ENCODE measurements at regions not wholly inside any gene's neighbourhood (a gene's known extent, or its start where the extent isn't known, plus 50 kb on each side); places are given as distances from the start of the nearest gene placed in this dataset.
"Not testable (repeated sequence)": the region's sequence is repeated elsewhere in the genome, so short reads cannot be mapped to it uniquely, and the experiment has no call there.

DNA sequence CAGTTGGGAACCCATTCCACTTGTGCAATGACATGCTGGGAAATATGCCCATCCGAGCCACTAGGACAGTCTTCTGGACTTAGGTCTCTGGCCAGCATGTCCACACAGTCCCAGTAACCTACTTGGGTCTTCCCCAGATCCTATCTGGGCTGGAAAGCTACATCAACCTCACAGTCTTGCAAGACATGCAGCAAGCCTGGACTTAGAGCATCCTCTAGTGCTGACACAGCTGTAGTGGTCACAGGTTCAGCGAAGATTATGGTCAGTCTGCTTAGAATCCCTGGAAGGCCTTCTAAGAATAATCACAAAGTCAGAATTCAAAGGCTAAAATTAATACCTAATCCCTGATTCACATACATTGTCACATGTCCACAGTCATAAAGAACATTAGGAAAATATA, 842.7 kb downstream of the STPG2 start:
- DNase-seq: no peak

DNA sequence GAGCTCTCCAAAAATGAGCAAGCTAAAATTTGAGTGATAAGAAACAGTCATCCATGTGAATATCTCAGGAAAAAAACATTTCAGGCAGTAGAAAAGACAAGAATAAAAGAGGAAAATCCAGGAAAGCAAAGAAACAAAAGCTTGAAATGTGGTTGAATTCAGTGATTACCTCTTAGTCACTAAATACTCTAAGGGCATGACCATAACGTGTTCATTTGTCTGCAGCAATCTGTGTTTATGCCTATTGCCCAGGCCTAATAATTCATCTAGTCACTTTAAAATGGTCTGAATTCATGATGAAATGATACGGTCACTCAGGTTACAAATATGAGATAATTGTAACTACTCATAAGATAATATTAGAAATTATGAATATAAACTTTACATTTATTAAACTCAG, 837.9 kb downstream of the STPG2 start:
- DNase-seq: no peak

DNA sequence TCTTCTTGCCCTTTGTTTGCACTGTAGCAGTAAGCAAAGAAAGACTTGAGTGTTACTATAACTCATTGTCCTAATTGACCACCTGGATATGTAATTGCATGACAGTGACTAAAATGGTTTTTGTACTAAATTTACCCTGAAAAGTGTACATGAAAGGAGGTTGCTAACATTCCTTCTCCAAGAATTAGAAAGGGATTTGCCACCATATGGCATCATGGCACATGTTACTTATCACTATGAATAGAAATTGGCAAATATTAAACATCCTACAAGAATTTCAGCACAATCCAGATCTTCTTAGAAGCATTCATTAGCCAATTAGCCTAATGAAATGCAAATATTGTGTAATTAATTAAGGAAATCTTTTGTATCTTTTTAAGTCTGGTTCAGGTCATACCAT, 834.2 kb downstream of the STPG2 start:
- no peak for DNase-seq

DNA sequence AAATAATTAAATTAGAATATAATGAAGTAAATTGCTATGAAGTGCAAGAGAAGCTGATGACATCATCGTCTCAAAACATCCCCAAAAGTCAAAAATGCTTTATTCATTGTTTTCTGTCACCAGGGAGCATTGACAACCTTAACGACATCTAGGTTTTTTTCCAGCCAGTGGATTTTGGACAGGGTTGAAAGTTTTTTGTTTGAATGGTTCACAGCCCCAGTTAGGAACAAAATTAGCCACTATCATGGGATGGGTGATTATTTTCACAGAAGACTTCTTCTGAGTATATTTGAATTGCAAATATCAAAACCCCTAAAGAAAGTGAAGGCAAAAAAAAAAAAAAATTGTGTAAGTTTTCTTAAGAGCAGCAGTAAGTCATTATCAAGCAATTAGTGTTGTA, 826.1 kb downstream of the STPG2 start:
- DNase-seq: no peak

DNA sequence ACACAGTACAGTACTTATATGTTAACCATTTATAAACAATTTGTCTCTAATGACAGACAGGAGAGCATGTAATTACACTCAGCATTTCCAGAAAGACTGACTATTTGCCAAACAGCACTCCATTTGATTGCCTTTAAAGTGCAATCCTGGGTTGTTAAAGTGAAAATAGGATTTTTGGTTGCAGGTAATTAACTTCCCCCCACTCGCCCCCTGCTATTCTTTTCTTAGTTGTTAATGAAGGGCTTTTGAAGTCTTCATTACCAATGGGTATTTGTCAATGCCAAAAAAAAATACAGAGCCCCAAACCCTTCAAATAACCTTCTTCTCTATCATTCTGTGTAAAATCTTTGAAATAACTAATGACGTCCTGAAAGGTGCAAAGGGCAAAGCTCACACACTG, 825.6 kb downstream of the STPG2 start:
- no peak for DNase-seq

DNA sequence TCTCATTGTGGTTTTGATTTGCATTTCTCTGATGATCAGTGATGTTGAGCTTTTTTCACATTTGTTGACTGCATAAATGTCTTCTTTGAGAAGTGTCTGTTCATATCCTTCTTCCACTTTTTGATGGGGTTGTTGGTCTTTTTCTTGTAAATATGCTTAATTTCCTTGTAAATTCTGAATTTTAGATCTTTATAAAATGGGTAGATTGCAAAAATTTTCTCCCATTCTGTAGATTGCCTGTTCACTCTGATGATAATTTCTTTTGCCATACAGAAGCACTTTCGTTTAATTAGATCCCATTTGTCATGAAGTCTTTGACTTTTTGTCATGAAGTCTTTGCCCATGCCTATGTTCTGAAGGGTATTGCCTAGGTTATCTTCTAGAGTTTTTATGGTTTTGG, 817.5 kb downstream of the STPG2 start:
- not testable (repeated sequence) for DNase-seq

DNA sequence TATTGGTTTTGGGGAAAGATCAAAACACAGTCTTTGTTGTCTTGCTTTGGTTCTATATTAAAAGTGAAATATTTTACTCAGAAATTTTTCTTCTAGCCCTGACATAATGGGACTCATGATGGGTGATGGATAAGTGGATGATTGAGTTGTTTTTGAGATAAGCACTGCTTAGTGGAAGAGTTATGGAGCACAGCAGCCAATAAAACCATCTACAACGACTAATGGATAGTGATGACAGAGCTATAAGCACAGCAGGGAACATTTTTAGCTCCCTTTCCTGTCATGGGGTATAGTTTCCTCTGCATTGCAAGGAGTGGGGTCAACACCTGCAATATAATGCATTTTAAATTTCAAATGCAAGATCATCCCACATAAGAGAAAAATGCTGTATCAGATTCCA, 812.4 kb downstream of the STPG2 start:
- no peak for DNase-seq

DNA sequence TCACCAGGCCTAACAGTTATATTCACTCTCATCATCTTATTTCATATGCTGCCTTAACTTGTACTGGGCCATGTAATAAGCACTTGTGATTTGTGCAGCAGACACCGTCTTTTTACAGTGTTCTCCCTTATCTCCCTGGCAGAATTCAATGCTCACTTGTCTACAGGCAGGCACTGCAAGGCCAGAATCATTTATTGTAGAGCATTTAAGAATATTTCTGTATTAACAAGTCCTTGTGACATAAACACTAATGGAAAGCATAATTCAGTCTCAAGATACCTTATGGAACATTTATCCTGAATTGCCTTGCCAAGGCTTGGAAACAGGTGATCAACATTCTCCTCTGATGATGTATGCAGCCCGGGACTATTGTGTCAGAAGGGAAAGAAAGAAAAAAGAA, 808.9 kb downstream of the STPG2 start:
- no peak for DNase-seq

DNA sequence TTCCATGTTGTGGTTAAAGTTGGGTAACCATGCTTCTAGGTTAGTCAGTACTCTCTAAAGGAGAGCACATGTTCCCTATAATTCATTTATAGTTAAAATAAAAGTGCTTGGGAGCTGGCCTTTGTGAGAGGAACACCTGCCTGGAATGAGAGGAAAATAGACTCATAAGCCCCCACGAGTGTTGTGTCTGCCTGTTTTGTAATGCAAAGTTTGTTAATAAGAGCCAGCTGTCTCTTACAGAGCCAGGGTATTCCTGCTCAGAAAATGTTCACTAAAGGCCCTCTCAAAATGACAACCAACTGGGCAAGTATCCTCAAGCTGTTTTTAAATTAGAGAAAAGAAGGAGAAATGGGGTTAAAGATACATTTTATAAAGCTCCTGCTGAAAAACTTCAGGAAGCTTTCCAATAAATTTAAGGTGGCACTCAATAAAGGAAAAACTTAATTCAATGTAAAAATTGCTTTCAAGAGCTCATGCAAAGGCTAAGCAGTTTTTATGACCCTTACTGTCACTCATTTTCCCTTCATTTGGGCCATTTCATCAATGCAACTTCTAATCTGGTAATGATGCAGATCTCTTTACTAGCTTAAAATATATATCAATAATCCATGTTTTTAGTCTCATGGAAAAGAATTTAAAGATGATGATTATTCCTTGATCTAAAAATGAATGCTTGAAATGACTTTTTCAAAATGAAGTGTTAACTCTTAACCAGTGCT, 793.6 kb downstream of the STPG2 start:
- DNase-seq: no peak

DNA sequence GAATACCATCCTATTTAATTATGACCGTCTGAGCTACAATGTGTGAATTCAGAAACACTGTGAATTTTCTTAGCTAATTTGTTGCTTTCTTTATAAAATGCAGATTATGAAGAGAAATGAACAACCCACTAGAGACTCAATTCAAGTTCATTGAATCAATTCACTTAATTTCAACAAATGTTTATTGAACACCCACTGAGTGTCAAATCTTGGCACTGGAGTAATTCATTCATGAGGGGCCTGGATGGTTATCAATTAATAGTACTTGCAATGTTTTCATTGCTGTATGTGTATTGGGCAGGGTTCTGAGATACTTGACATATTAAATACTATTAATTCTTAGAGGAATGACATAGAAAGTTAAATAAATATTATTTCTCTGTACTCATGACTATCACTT, 789.4 kb downstream of the STPG2 start:
- DNase-seq: no peak

DNA sequence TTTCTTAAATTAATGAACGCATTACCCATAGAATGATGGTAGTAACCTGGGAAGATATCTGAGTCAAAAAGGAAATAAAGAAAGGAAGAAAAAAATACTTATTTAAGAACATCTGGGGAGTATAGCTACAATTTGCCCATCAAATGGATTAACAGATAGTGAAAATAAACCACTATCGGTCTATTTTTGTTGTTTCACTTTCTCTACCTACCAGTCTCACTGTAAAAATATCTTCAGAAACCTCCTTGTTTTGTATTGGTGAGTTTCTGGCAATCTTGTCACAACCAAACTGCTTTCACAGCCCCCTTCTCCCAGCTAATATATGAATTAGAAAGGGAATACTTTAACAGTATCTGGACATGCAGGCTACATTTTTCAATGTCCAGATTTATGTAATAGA, 783.5 kb downstream of the STPG2 start:
- no peak for DNase-seq

DNA sequence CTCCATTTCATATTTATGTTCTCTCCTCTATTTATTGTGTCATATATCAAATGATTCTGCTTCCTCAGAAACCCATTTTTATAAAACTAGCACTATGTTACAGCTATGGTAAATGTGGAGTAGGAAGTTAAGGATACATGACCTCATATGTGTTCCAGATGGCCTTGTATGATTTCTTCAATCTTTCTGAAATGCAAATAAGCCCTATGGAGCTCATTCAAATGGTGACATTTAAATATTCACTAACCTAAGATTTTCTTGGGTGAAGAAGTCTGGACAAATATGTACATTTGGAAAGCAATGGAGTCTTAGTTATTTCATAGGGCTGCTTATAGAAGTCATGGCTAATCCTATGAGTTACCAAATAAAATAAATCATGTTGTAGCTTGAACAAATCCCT, 782.5 kb downstream of the STPG2 start:
- no peak for DNase-seq

DNA sequence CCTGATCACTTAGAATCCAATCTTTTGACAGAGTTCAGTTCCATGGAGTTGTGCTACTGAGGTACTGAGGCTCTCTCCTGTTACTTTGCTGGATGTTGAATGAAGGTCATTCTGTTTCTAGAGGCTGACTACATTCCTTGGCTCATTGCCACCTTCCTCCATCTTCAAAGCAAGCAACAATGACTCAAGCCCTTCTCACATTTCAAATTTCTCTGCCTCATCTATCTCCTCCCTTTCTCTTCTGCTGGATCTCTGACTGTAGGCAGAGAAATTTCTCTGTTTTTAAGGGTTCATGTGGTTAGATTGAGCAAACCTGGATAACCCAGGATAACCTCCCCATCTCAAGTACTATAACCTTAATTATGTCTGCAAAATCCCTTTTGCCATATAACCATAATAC, 775.4 kb downstream of the STPG2 start:
- no peak for DNase-seq

DNA sequence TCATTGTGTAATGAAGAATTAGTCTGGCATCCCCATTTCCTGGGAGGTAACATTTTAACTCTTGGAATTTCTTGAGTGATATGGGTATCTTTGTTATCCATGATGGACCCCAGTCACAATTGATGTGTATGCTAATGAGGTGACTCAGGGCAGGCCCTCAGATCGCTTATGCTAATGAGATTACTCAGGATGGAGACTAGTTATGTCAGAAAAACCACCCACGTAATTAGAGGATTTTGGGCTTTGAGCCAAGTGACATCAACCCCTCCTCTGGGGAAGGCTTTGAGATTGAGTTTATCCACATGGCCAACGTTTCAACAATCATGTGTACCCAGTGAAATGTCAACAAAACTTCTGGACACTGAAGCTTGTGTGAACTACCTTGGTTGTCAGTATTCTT, 772.7 kb downstream of the STPG2 start:
- no peak for DNase-seq

DNA sequence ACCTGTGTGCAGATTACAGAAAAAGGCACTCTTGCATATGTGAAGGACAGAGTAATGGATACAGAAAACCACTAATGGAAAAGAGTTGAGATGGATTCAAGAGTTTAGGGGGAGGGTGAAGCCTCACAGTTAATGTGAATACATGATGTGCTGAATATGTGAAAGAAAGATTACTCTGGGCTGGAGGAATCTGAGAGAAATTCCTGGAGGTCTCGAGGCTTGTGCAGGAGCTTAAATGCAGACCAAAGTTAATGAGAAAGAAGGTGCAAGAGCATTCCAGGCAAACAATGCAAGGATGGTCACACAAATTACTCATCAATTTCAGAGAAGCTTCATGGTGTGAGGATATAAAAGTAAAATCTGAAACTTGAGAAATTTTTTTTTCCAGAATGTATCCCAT, 768.8 kb downstream of the STPG2 start:
- no peak for DNase-seq

DNA sequence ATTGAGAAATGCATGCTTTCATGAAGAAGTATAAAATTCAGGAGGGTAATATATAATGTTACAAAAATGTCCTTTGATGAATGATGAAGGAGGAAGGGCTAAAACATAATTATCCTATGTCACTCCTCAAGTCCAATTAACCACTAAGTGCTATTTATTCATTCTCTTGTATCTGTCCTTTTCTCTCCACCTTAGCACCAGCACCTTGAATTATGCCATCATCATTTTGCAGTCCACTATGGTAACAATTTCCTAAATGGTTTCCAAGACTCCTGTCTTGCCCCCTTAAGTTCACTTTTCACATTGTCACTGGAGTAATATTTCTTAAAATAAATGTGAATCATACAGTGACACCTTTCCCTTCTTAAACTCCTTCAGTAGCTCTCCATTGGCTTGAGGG, 756.3 kb downstream of the STPG2 start:
- no peak for DNase-seq

DNA sequence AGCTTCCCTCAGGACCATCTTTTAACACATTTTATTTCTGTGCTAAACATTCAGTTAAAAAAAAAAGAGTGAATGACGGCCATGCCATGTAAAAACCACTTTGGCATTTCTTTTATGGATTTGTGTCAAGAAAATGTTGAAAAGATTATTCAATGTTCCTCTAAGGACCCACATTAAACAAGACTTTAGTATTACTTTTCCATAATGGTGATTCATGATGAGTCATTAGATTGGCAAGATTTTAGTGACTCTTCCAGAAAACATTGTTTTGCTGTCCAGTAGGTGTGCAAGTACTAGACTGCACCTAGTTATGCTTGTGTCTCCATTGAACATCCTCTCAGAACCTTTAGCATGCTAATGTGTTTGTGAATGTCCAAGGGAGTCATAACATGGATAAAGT, 748.6 kb downstream of the STPG2 start:
- DNase-seq: no peak

DNA sequence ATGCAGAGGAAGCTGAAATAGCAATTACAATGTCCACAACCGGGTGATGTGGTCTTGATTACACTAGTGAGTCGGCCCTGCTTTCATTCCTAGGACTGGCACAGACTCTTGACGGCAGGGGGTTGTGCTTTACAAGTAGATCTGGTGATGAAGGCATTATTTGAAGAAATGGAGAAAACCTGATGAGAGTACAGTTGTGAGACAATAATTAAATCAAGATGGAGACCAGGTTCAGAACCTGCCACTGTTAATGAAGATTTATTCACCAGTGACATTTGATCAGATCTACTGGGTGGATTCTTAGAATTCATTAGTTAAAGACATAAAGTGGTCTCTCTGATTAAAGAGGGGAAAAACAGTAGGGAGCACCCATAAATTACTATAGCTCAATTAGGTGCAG, 747.2 kb downstream of the STPG2 start:
- DNase-seq: no peak

DNA sequence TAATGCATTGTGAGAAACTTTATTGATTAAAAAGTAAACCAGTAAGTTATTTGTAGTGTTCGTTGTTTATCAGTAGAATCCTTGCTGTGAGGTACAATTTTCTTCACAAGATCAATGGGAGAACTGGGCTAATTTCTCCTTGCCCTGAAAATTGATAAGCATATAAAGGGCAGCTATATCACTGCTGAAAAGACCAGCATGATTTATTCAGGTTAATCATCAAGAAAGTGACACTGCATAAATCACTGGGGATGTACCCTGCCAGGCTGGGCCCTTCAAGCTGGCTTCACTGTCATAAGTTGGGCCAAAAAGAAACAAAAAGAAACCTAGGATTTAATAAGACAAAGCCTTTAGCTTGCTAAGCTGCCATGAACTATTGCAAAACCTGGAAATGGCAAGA, 746.7 kb downstream of the STPG2 start:
- no peak for DNase-seq

DNA sequence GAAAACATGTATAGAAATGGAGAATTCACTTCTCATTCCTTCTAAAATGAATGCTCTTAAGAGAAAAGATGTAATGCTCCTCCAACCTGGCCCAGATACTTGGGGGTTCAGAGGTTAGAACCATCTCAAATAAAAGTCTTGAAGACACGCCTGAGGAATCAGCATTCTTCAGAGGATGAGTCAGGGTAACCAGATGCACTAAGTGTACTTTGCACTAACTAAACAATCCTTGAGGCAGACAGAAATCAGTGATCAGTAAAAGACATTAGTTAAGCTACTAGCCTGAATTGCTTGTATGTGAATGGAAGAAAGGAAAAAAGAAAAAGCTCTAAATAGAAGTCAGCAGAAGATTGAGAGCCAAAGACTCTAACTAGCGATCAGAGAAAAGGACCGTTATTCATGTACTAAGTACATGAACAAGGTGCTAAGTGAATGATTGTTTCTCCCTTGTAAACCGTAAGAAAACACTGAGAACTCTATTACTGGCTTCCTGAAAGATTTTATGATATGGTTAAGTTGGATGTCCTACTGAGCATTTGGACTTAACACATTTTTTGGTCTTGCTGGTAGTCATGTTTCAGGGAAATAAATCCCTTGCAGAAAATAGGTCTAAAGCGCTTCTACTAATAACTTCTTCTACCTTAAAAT, 738.3 kb downstream of the STPG2 start:
- no peak for DNase-seq

DNA sequence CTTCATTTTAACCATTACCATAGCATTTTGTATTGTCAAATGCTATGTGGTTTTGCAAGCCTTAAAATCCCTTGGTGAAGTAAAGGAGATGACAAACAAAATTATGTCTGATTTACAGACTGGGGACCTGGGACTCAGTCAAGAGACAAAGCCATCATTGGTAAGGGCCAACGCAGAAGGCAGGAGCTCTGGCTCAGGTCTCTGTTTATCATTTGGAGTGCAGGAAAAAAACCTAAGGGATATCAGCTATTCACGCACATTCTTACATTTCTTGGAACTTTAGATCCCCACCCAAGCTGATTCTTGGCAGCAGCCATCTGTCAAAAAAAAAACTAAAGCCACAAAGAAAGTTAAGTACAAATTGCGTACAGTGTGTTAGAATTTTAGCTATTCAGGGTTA, 731.9 kb downstream of the STPG2 start:
- DNase-seq: no peak

DNA sequence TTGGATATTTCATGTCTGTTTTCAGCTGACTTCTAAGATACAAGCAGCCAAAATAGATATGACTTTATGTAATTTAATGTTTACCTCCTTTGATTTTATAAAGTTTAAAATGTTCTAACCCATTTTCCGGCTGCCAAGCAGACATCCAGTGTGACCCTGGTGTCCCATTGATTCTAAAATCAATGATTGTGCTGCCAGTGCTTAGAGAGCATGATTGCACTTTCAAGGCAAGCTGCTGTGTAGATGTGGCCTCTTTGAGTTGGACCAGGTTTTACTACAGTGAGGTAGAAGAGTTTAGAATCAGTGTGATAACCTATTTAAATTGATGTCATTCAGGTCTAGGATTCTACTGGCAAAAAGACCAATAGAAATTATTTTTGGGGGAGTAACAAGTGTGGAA, 730.9 kb downstream of the STPG2 start:
- no peak for DNase-seq

DNA sequence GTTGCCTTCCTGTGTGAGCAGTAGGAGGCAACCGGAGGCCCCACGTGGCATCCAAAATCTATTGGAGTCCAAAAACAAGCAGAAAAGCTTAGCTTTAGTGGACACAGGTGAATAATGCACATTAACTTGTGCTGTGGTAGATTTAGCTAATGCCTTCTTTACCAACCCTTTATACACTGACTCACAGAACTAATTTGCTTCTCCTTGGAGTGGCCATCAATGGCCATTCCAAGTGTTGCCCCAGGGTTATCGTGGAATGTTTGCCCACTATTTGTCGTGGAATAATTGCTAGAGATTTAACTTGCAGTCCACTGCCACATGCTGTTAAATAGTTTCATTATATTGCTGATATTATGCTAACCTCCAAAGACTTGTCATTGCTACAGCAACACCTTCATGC, 729.1 kb downstream of the STPG2 start:
- no peak for DNase-seq

DNA sequence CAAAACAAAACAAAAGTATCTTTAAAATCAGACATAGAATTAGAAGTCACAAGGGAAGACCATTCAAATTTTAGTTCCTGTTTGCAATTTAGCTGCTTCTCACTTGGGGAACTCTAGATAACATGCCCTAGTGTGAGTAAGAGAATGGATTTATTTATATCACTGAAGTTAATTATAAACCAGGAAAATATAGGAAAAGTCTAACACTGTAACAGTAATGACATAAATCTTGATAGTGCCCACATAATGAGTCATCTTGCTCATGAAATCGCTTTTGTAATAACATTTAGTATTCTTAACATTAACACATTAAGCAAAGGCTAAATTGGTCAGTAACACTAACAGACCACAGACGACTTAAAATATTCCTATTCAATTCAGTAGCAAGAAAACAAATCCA, 710.7 kb downstream of the STPG2 start:
- DNase-seq: no peak

DNA sequence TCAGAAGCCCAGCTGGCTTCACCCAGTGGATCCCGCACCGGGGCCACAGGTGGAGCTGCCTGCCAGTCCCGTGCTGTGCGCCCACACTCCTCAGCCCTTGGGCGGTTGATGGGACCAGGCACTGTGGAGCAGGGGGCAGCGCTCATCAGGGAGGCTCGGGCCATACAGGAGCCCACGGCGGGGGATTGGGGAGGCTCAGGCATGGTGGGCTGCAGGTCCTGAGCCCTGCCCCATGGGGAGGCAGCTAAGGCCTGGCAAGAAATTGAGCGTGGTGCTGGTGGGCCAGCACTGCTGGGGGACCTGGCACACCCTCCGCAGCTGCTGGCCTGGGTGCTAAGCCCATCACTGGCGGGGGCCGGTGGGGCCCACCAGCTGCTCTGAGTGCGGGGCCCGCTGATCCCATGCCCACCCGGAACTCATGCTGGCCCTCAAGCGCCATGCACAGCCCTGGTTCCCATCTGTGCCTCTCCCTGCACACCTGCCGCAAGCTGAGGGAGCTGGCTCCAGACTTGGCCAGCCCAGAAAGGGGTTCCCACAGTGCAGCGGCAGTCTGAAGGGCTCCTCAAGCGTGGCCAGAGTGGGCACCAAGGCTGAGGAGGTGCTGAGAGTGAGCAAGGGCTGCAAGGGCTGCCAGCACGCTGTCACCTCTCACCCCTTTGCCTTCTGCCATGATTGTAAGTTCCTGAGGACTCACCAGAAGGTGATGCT, 705.1 kb downstream of the STPG2 start:
- not testable (repeated sequence) for DNase-seq
